C4-2B (cell line): ENCODE measurements at regions not wholly inside any gene's neighbourhood (a gene's known extent, or its start where the extent isn't known, plus 50 kb on each side); places are given as distances from the start of the nearest gene placed in this dataset.

ENCODE experiments used
- H3K27ac ChIP-seq: fragments of 450-650 bp; 2 replicates; pipeline ENCODE4 v1.5.1; 2017
- ZFX ChIP-seq: fragments of 450-650 bp; IDR thresholded peaks from 2 replicates; pipeline ENCODE4 v1.6.1; 2017
- TF ChIP-seq, protein P1 (sequence below): fragments of 450-650 bp; conservative IDR thresholded peaks from 2 replicates; pipeline ENCODE4 v1.5.1; 2017; ENCODE audit warnings: mild to moderate bottlenecking

DNA sequence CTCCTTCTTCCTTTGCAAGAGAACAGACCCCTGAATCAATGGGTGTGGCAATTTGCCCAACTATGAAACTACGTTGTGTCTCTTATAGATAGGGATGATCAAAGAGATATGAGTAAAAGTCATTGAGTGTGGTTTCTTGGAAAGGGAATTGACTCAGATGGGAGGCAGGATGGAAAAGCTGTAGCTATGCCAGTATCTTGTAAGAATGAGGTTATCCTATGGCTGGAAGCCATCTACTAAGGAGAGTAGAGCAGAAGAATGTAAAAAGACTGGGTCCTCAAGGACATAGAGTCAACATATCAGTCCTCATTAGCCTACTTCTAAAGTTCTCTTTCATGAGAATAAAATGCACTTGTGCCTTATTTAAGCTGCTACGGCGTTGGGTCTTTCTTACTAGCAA is 78.9 kb upstream of the POU2AF2 start:
- H3K27ac ChIP-seq, result no peak overlapping the region
- no peak for TF ChIP-seq ZFX
- TF ChIP-seq, protein P1, sequence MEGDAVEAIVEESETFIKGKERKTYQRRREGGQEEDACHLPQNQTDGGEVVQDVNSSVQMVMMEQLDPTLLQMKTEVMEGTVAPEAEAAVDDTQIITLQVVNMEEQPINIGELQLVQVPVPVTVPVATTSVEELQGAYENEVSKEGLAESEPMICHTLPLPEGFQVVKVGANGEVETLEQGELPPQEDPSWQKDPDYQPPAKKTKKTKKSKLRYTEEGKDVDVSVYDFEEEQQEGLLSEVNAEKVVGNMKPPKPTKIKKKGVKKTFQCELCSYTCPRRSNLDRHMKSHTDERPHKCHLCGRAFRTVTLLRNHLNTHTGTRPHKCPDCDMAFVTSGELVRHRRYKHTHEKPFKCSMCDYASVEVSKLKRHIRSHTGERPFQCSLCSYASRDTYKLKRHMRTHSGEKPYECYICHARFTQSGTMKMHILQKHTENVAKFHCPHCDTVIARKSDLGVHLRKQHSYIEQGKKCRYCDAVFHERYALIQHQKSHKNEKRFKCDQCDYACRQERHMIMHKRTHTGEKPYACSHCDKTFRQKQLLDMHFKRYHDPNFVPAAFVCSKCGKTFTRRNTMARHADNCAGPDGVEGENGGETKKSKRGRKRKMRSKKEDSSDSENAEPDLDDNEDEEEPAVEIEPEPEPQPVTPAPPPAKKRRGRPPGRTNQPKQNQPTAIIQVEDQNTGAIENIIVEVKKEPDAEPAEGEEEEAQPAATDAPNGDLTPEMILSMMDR, result no peak

- no peak overlapping the region for H3K27ac ChIP-seq
- TF ChIP-seq, protein P1, result no peak
- TF ChIP-seq ZFX, result no peak
Observed at GRCh38 chr11:111162305-111162704, 83.2 kb upstream of the POU2AF2 start.

- no peak overlapping the region for H3K27ac ChIP-seq
- TF ChIP-seq, protein P1, result no peak
- TF ChIP-seq ZFX, result no peak
Observed at GRCh38 chr11:111157571-111157970, 88.0 kb upstream of the POU2AF2 start.

DNA sequence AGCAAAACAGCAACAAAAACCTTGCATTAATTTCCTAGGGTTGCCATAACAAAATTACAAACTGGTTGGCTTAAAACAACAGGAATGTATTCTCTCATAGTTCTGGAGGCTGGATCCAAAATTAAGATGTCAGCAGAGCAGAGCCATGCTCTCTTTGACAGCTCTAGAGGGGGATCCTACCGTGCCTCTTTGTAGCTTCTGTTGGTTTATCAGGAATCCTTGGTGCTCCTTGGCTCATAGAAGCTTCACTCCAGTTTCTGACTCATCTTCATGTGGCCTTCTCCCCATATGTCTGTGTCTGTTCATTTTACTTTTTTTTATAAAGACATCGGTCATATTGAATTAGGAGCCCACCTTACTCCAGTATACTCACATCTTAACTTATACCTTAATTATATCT is 90.5 kb upstream of the POU2AF2 start:
- TF ChIP-seq, protein P1, result no peak
- TF ChIP-seq ZFX, result no peak
- no peak overlapping the region for H3K27ac ChIP-seq

DNA sequence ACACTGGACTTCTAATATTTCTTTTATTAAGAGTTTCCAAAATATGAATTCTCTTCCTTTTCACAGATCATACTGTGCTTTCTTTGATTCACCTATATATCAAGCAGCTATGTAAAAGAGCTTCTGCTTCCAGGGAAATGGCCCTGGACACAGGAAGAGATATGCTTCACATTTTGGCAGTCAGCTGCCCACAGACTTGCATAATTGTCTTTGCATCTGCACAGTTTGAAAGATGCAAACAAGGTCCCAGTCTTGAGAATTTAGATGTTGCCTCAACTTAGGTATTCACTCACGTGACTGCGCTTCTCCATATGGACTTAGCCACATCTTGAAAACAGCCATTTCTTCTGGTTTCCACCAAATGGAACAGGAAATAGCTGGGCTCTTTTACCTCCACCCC is 92.3 kb upstream of the POU2AF2 start:
- no peak overlapping the region for H3K27ac ChIP-seq
- no peak for TF ChIP-seq ZFX
- TF ChIP-seq, protein P1, result no peak

- no peak for TF ChIP-seq ZFX
- TF ChIP-seq, protein P1, result no peak
- no peak overlapping the region for H3K27ac ChIP-seq
Observed at GRCh38 chr11:111148953-111149352, 96.6 kb upstream of the POU2AF2 start.

DNA sequence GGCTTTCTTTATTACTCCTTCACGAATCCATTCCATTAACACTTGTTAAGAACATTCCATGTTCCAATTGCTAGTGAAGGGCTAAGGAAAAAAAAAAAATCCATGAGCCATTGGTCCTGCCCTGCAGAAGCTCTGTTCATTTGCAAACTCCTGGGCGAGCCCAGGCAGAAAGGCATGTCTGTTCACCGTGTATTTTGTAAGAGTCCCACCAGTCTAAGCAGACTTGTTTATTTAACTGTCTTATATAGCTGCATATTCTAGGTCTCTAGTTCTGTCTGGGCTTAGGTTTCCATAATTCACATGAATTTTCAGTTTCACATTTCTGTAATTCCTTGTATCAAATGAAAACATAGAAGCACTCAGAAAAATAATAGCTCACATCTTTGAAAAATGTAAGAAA is 97.4 kb upstream of the POU2AF2 start:
- no peak overlapping the region for H3K27ac ChIP-seq
- TF ChIP-seq ZFX, result no peak
- TF ChIP-seq, protein P1, result no peak
